GM12873 (cell line): ENCODE measurements at regions not wholly inside any gene's neighbourhood (a gene's known extent, or its start where the extent isn't known, plus 50 kb on each side); places are given as distances from the start of the nearest gene placed in this dataset.

Experiments used
- CTCF ChIP-seq: IDR thresholded peaks from 2 replicates; pipeline ENCODE4 v1.5.1; 2012; ENCODE audit warnings: low read depth, mild to moderate bottlenecking, moderate library complexity, low read length, control low read depth; ENCODE audit not compliant: insufficient read depth; ENCODE audit errors: missing control alignments

- no peak for TF ChIP-seq CTCF
Observed at GRCh38 chr12:40552868-40553267, 139.4 kb upstream of the CNTN1 start.

- no peak for TF ChIP-seq CTCF
Observed at GRCh38 chr12:40557980-40558379, 134.3 kb upstream of the CNTN1 start.

- TF ChIP-seq CTCF: no peak
Observed at GRCh38 chr12:40559865-40560264, 132.4 kb upstream of the CNTN1 start.

- TF ChIP-seq CTCF: no peak
Observed at GRCh38 chr12:40560848-40561247, 131.4 kb upstream of the CNTN1 start.

- TF ChIP-seq CTCF: no peak
Observed at GRCh38 chr12:40561395-40561966, 130.8 kb upstream of the CNTN1 start.

GRCh38 chr12:40565029-40565633 lies 127.1 kb upstream of the CNTN1 start:
- TF ChIP-seq CTCF: no peak

GRCh38 chr12:40566271-40566670 lies 126.0 kb upstream of the CNTN1 start:
- TF ChIP-seq CTCF: no peak
